NCI-H774 (cell line): ENCODE measurements at regions not wholly inside any gene's neighbourhood (a gene's known extent, or its start where the extent isn't known, plus 50 kb on each side); places are given as distances from the start of the nearest gene placed in this dataset.
A peak's percentile ranks its signal among the peaks of the same experiment; 100 is the strongest.
"Not testable (repeated sequence)": the region's sequence is repeated elsewhere in the genome, so short reads cannot be mapped to it uniquely, and the experiment has no call there.

Source experiments
- DNase-seq: peaks from one replicate; lab custom pipeline; 2025; lab: John Stamatoyannopoulos, UW

GRCh38 chr5:164300295-164300694 is 794.9 kb downstream of the MAT2B start:
- DNase-seq, result no peak

GRCh38 chr5:164301136-164301535 is 795.7 kb downstream of the MAT2B start:
- no peak for DNase-seq

DNA sequence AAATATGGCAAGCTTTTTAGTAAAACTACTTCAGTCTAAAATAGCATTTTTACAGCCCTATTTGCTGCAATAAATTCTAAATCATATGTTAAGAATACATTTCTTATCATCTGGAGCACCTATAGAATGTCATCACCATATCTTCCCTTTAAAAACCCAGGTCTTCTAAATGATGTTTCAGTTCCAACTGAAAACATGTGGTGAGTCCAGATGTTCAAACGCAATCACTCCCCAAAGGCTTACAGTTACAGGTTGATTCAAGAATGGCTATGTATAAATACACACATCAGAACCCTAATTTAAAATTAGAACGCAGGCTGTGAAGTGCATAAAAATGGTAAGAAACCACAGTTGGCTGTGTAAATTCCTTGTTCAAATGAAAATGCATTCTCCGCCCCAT is 796.3 kb downstream of the MAT2B start:
- DNase-seq, result no peak

- no peak for DNase-seq
Measured at GRCh38 chr5:164302533-164303235, 797.3 kb downstream of the MAT2B start.

DNA sequence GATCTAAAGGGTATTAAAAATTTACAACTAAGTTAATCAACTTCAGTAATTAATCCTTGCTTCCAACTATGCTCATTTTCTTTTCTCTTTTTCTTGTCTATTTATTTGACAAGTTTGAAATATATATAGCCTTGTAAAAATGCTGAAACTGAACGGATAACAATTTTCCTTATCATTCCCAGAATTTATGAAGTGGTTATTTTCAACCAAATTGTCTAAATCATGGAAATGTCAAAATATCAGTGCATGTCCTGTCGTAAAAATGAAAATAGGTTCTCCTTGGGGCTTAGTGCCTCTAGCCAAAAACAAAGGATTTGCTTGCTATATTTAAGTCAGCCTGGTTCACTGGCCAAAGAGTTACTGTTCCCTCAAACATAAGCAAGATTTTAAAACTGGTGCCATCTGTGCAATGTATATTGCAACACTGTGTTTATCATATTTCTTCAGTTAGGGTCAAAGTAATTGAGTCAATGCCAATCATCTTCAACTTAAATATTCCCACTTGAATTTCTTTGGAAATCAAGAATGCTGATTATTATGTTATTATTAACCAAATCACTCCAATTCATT is 798.3 kb downstream of the MAT2B start:
- no peak for DNase-seq

DNA sequence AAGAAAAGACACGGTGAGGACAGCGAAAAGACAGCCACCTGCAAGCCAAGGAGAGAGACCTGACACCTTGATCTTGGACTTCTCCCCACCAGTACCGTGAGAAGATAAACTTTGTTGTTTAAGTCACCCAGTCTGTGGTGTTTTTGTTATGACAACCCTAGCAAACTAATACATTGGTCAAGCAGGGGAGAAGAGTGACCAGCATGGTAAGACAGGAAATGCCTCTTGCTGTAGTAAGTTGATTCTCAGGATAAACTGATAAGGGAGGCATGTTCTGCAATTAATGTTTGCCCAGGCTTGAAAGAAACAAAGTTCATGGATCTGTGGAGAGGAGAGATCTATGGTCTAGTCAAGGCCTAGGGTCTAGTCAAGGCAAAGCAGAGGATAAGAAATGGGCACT is 801.2 kb downstream of the MAT2B start:
- no peak for DNase-seq

GRCh38 chr5:164312801-164313200 is 807.4 kb downstream of the MAT2B start:
- DNase-seq, result no peak

GRCh38 chr5:164317676-164318075 is 812.3 kb downstream of the MAT2B start:
- DNase-seq, result no peak

DNA sequence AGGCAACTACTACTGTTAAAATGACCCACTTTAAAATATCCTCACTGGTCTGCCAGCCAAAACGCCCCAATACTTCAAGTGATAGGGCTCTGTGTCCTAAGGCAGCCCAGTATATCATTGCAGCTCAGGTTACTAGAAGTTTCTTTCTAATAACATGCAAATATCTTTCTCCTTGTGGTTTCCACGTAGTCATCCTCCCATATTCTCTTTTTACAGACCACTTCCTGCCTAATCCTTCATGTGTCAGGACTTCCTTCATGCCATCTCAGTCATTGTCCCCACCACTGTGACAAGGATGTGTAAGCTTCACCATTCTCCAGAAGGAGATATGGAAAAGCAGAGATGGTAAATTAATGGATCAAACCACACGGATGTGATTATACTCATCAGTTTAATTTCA is 813.7 kb downstream of the MAT2B start:
- DNase-seq, result no peak

GRCh38 chr5:164324239-164324638 is 818.8 kb downstream of the MAT2B start:
- DNase-seq, result no peak

DNA sequence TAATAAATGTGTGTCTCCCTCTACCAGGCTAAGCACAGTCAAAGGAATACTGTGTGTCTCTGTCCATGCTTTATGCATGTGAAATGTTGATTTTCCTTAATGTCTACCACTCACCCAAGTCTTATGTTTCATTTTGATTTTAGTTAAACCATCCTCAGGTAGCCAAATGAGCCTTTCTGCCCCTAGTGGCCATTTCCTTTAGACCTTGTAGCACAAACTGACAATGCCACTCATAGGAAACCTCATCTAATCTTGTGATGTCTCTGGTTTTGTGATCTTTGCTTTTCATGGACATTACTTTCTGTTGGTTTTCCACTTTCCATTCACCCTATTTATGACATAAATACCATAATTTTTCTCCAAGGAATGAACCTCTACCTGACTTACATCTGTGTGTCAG is 820.8 kb downstream of the MAT2B start:
- no peak for DNase-seq

- not testable (repeated sequence) for DNase-seq
Measured at GRCh38 chr5:164327166-164327565, 821.7 kb downstream of the MAT2B start.

GRCh38 chr5:164332349-164333196 is 827.2 kb downstream of the MAT2B start:
- DNase-seq, result no peak

DNA sequence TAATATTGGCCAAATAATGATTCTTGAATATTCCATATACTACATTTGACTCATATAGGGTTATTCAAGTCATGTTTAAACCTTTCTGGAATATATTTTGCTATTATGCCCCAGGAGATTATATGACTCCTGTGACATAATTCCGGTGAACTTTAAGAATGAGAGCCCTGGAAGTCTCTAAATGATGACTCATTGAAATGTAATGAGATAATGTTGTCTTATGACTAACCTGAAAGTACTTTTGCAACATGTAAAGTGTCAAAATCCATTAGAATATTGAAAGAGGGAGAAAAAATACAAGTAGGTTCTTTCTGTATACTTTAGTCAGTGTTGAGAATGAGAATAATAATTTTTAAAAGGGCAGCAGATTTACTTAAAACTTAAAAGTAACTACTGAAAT is 830.4 kb downstream of the MAT2B start:
- DNase-seq, result no peak

GRCh38 chr5:164336276-164336675 is 830.9 kb downstream of the MAT2B start:
- no peak for DNase-seq

- no peak for DNase-seq
Measured at GRCh38 chr5:164336906-164337305, 831.5 kb downstream of the MAT2B start.

GRCh38 chr5:164341056-164341619 is 835.7 kb downstream of the MAT2B start:
- no peak for DNase-seq

DNA sequence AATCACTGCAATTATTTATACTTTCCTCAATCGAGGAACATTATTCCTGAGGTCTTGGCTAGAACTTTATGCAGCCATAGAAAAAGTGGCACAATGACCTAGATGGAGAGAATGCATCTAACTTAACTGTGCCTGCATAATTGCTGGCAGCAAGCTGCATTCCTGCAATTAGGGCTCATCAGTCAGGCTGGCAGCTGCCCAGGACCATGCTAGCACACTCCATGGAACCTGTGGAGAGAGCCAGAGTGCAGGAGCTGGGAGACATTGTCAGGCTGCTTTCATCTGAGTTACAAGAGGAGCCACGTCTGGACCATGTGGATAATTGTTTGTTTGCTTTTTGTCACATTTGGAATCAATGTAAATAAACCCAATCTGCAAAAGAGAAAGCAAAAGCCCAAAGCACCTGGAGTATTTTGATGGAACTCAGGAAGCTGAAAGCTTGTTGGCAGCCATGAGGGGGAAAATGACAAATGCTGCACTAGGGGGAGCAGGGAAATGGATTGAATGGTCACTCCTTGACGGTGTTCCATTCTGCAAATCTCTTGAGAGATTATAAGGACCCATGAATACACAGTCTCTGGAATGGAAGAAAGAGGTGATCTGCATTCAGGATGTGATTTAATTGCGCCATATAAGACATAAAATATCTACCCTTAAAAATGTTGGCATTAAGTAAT is 839.9 kb downstream of the MAT2B start:
- DNase-seq, result peak; percentile 75

- no peak for DNase-seq
Measured at GRCh38 chr5:164345853-164346252, 840.4 kb downstream of the MAT2B start.

DNA sequence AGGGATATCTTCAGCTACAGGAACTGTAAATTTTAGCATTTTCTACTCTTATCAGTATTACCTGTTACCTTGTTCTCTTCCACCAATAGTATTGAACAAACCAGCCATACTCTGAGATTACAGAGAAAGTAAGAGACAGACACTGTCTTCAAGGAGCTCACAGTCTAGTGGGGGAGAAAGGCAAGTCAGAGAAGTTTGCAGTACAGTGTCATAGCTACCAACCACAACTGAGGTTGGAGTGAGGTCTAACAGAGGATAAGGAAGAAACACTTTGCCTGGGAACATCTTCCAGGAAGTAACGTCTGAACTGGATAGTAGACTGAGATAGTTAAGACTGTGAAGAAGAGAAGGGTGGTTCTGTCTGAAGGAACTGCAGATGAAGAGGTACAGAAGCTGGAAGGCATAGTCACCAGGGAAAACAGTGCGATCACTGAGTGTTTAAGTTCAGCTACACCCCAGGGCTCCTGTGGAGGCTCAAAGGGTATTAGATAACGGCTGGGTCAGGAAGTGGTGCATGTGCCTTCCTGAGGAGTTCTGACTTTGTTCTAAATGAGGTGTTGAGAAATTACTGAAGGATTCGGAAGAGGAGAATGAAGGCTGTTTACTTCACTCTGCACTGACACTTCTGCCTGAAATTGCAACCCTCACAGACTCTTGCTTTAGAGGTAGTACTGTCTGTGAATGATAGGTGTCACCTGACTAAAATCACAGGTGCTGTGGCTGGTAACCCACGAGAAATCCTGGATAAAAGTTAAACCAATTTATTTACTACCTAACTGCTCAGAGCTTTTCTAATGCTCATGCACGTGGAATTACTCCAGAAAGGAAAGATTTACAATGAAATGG is 841.6 kb downstream of the MAT2B start:
- DNase-seq, result no peak

DNA sequence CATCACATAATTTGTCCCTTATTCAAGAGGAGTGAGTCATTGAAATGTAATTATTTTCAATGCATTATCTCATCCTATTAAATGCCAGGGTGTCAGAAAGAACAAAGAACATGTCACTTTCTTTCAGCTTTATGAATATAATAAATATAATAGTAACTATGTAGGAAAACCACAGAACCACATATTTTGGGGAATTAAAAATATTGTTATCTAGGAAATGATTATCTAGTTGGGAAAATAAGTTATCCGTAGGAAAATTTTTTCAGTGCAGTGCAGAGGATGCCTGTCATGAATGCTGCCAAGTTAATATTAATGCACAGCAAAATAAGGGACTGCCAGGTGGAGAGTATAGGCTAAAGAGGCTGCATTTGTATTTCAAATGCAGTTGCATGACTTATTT is 844.8 kb downstream of the MAT2B start:
- no peak for DNase-seq
